Effector memory CD8-positive, alpha-beta T cell (primary cell): ENCODE measurements at regions not wholly inside any gene's neighbourhood (a gene's known extent, or its start where the extent isn't known, plus 50 kb on each side); places are given as distances from the start of the nearest gene placed in this dataset.

ENCODE experiments used
- ATAC-seq: fragments of 150-1000 bp; cut with Tn5 transposase; replicated peaks from 2 replicates; pipeline ENCODE4 v1.10.0; 2021; ENCODE audit warnings: mild to moderate bottlenecking, moderate library complexity
- DNase-seq, 3 experiments: peaks; one replicate each; pipeline ENCODE4 v3.0.0; 2021
- H3K27ac Mint-ChIP-seq, 2 donors: one replicate each; pipeline ENCODE4 v1.8.0; 2022; ENCODE audit warnings: mild to moderate bottlenecking in 2 of 2, mixed read lengths in 2 of 2, moderate library complexity in 2 of 2
- H3K27me3 Mint-ChIP-seq, 2 donors: one replicate each; pipeline ENCODE4 v1.8.0; 2022; ENCODE audit warnings: mixed read lengths in 2 of 2
- H3K36me3 Mint-ChIP-seq: one replicate; pipeline ENCODE4 v1.8.0; 2022; ENCODE audit warnings: mild to moderate bottlenecking, moderate library complexity, mixed read lengths; ENCODE audit not compliant: insufficient read depth
- H3K4me1 Mint-ChIP-seq, 2 donors: one replicate each; pipeline ENCODE4 v1.8.0; 2022; ENCODE audit warnings: low read depth in 2 of 2, mixed read lengths in 2 of 2
- H3K4me3 Mint-ChIP-seq, 2 donors: one replicate each; pipeline ENCODE4 v1.8.0; 2022; ENCODE audit warnings: mild to moderate bottlenecking in 2 of 2, mixed read lengths in 2 of 2, moderate library complexity in 2 of 2
- H3K9me3 Mint-ChIP-seq, 2 donors: one replicate each; pipeline ENCODE4 v1.8.0; 2022; ENCODE audit warnings: mixed read lengths in 2 of 2

DNA sequence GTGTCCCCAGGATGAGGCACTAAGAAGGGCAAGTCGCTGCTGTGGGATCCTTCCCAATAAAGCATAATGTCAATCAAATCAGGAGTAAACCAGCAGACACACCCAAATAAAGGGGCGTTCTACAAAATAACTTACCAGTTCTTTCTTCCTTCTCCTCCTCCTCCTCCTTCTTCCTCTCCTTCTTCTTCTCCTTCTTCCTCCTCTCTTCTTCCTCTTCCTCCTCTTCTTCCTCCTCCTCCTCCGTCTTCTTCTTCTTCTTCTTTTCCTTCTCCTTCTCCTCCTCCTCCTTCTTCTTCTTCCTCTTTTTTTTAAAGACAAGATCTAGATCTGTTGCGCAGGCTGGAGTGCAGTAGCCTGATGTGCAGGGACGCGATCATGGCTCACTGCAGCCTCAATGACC is 225.8 kb downstream of the UQCRFS1 start:
- DNase-seq (no peak), ATAC-seq (no peak)
- Mint-ChIP-seq H3K9me3 (peaks cover 0 to 2% of the 10 kb centered on the region in 2 donors), H3K36me3 (peaks cover 2% of the 10 kb centered on the region), H3K4me3 (no peak overlapping the region), H3K27ac (no peak overlapping the region), H3K4me1 (no peaks in the 10 kb centered on the region), H3K27me3 (peaks cover 16 to 24% of the 10 kb centered on the region in 2 donors)

DNA sequence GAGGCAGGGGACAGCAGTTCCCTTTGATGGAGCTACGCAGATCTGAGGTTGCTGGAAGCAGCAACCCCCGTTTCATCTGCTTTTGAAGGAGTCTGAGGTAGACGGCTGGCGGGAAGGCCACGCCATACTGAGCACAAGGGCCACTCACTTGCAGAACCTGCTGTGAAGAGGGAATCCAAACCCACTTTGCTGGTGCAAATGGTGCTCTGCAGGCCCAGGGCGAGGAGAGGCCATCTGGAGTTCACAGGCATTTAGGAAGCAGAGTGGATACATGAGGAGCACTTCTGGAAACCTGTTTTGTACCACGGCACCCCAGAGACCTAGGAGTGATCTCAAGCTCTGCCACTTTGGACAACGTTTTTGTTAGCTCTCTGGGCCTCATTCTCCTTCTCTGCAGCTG is 227.8 kb downstream of the UQCRFS1 start:
- Mint-ChIP-seq H3K36me3 (peaks cover 2% of the 10 kb centered on the region), H3K27me3 (peaks cover 28 to 39% of the 10 kb centered on the region in 2 donors), H3K4me1 (no peaks in the 10 kb centered on the region), H3K4me3 (no peak overlapping the region), H3K27ac (no peak overlapping the region), H3K9me3 (peaks cover 0 to 2% of the 10 kb centered on the region in 2 donors)
- ATAC-seq = no peak
- DNase-seq = no peak

DNA sequence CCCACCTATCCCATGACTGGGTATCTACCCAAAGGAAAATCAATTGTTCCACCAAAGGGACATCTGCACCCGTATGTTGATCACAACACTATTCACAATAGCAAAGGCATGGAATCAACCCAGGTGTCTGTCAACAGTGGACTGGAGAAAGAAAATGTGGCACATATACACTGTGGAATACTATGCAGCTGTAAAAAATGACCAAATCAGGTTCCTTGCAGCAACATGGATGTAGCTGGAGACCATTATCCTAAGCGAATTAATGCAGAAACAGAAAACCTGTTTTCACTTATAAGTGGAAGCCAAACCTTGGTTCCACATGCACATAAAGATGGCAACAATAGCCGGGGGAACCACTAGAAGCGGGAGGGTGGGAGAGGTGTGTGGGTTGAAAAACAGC is 228.6 kb downstream of the UQCRFS1 start:
- Mint-ChIP-seq H3K27ac (no peak overlapping the region), H3K27me3 (peaks cover 36 to 37% of the 10 kb centered on the region in 2 donors), H3K36me3 (peaks cover 2% of the 10 kb centered on the region), H3K9me3 (peaks cover 0 to 2% of the 10 kb centered on the region in 2 donors), H3K4me1 (no peaks in the 10 kb centered on the region), H3K4me3 (no peak overlapping the region)
- no peak for DNase-seq
- no peak for ATAC-seq

DNA sequence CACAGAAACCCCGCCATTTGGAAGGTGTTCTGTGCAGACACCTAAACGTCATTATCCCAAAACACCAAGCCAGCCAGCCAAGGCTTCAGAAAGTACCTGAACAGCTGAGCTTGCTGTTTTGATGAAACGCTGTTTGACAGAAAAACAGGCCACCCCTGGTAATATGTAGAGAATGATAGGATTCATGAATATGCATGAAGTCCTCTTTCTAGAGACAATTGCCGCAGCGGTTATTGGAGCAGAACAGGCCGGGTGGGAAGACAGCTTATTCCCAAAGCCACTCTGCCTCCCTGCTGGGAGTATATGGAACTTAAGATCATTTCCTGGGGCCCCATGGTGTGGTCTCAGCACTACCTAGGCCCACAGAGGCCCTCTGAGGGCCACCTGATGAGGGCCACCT is 229.5 kb downstream of the UQCRFS1 start:
- Mint-ChIP-seq H3K27me3 (peaks cover 30 to 37% of the 10 kb centered on the region in 2 donors), H3K4me3 (no peak overlapping the region), H3K36me3 (peaks cover 2% of the 10 kb centered on the region), H3K9me3 (peaks cover 0 to 2% of the 10 kb centered on the region in 2 donors), H3K4me1 (no peaks in the 10 kb centered on the region), H3K27ac (no peak overlapping the region)
- no peak for DNase-seq
- ATAC-seq = no peak

DNA sequence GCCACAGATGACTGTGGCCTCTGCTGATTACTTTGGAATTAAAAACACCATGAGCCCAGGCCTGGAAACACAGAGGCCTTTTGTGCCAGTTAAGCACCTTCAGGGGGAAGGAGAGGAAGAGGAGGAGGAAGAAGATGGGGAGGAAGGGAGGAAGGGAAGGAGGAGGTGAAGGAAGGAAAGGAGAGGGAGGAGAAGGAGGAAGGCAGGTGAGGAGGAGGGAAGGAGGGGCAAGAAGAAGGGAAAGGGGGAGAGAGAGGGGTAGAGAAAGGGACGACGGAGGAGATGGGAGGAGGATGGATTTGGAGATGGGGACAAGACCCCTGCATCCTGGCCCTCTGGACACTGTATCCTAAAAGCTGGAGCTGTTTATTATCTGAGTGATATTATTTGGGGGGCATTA is 231.0 kb downstream of the UQCRFS1 start:
- H3K9me3 Mint-ChIP-seq = peaks cover 0 to 2% of the 10 kb centered on the region in 2 donors
- peaks cover 31 to 32% of the 10 kb centered on the region in 2 donors for H3K27me3 Mint-ChIP-seq
- H3K27ac Mint-ChIP-seq = peak overlapping the region in 1 of 2 donors; percentile 17
- DNase-seq (no peak), ATAC-seq (no peak)
- H3K4me3 Mint-ChIP-seq = no peak overlapping the region
- H3K4me1 Mint-ChIP-seq = no peaks in the 10 kb centered on the region
- H3K36me3 Mint-ChIP-seq = peaks cover 2% of the 10 kb centered on the region

DNA sequence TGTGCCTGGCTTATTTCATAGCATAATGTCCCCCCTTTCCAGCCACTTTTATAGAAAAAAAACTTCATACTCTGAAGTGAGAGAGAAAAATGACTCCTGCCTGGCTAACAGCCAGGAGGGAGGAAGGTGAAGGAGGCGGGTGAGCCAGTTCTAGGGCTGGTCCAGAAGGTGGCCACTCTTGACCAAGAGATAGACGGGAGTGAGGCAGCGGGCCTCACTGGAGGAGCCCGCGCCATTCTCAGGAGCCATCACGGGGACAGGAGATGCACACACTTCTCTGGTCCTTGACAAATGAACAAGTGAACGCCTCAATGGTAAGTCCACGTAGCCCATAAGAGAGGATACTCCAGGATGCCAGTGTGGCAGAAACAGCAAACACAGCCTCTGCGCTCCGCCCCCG is 231.4 kb downstream of the UQCRFS1 start:
- no peak overlapping the region for H3K4me3 Mint-ChIP-seq
- no peaks in the 10 kb centered on the region for H3K4me1 Mint-ChIP-seq
- DNase-seq = no peak
- H3K9me3 Mint-ChIP-seq = peaks cover 0 to 2% of the 10 kb centered on the region in 2 donors
- peaks cover 35 to 37% of the 10 kb centered on the region in 2 donors for H3K27me3 Mint-ChIP-seq
- H3K36me3 Mint-ChIP-seq = peaks cover 2% of the 10 kb centered on the region
- H3K27ac Mint-ChIP-seq = no peak overlapping the region
- no peak for ATAC-seq

DNA sequence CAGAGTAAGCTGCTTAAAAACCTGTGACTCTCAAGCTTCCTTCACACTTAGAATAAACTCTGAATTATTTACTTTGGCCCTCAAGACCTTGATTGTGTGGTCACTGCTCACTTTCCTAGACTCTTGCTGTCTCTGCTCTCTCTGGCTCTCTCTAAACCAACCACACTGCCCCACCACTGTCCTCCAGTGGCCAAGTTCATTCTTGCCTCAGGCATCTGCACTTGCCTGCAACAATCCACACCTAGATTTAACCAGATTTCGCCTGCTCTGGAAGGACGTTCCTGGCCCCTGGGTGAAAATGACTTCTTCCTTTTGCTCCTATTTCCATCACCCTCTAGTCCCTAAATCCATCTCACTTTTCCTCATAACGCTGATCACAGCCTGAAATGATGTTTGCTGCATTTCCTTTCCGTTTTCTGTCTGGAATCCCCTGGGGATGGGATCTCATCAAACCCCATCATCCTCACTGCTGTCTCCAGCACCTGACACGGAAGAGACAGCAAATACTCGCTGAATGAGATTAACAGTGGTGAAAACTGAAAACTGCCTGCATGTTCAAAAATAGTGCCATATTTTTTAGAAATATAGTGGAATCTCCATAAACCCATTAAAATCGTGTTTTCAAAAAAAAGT is 232.6 kb downstream of the UQCRFS1 start:
- ATAC-seq (no peak), DNase-seq (no peak)
- Mint-ChIP-seq H3K36me3 (peaks cover 2% of the 10 kb centered on the region), H3K4me1 (no peaks in the 10 kb centered on the region), H3K9me3 (peaks cover 0 to 2% of the 10 kb centered on the region in 2 donors), H3K27me3 (peaks cover 37 to 38% of the 10 kb centered on the region in 2 donors), H3K4me3 (no peak overlapping the region), H3K27ac (no peak overlapping the region)

DNA sequence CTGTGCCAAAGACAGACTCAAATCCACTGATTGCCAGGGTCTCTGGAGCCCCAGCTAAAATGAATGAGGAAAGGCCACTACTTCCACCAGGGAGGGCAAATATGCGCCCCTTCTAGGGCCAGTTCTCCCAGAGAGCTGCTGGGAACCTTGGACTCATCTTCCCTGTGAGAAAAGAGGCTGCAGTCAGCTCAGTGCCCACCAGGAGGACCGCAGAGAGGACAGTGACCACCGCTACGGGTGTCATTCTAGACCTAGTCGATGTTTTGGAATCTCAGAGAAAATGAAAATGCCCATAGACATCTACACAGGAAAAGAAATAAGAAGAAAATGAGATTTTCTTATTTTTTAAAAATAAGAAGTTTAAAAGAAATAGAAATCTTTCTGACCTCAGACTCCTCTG is 235.1 kb downstream of the UQCRFS1 start:
- Mint-ChIP-seq H3K4me1 (no peaks in the 10 kb centered on the region), H3K4me3 (no peak overlapping the region)

DNA sequence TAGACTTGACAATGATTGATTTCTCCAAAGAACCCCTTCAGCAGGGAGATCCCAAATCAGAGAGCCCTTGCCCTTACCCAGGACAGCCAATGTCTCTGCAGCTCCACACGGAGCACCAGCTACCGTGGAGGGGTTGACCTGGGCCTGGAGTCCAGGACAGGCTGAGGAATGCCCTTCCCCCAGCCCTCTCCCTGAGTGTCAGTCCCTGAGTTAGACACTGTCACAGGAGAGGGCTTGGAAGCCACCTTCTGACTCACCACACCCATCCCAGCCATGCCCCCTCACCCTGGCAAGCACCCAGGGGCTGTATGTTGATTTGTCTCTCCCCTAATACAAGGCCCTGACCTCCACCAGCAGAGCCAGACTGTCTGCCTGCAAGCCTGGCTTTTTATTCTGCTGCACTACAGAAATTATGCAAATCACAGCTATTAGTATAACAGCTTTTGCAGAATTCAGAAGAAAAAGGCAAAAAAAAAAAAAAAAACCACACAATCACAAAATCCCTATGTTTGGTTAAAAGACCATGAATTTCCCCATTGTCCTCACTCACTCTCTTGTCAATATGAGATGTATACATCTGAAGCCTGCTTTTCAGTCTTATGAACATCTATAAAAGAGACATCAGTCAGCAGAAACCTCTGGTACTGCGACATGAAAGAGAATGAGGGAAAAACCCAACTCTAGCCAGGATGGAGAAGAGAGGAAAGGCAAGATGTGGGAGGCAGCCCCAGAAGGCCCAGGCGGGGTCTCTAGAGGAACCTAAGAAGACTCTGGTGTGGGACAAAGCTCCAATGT is 240.7 kb downstream of the UQCRFS1 start:
- no peaks in the 10 kb centered on the region for H3K4me1 Mint-ChIP-seq

More for the DNA sequence above, 235.1 kb downstream of the UQCRFS1 start:
- Mint-ChIP-seq H3K9me3 (no peaks in the 10 kb centered on the region), H3K27me3 (peaks cover 37% of the 10 kb centered on the region in 2 donors), H3K36me3 (peaks cover 2% of the 10 kb centered on the region), H3K27ac (no peak overlapping the region)
- DNase-seq (no peak), ATAC-seq (no peak)

DNA sequence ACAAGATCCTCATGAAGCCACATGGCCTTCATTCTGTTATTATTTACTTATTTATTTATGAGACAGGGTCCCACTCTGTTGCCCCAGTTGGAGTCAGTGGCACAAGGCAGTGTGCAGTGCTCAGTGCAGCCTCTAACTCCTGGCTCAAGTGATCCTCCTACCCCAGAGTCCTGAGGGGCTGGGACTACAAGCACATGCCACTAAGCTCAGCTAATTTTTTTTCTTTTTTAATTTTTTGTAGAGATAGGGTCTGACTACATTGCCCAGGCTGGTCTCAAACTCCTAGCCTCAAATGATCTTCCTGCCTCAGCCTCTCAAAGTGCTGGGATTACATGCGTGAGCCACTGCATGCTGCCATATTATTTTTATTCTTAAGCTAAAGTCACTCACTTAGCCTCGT is 241.4 kb downstream of the UQCRFS1 start:
- ATAC-seq (no peak), DNase-seq (no peak)
- H3K36me3 Mint-ChIP-seq = no peaks in the 10 kb centered on the region
- no peak overlapping the region for H3K27ac Mint-ChIP-seq
- peaks cover 32 to 51% of the 10 kb centered on the region in 2 donors for H3K27me3 Mint-ChIP-seq
- H3K9me3 Mint-ChIP-seq = no peaks in the 10 kb centered on the region
- no peak overlapping the region for H3K4me3 Mint-ChIP-seq
- H3K4me1 Mint-ChIP-seq = no peaks in the 10 kb centered on the region

More for the DNA sequence above, 240.7 kb downstream of the UQCRFS1 start:
- H3K36me3 Mint-ChIP-seq = no peaks in the 10 kb centered on the region
- H3K9me3 Mint-ChIP-seq = no peaks in the 10 kb centered on the region
- ATAC-seq (no peak), DNase-seq (no peak)
- H3K27me3 Mint-ChIP-seq = peaks cover 31 to 49% of the 10 kb centered on the region in 2 donors
- no peak overlapping the region for H3K27ac Mint-ChIP-seq
- H3K4me3 Mint-ChIP-seq = no peak overlapping the region

DNA sequence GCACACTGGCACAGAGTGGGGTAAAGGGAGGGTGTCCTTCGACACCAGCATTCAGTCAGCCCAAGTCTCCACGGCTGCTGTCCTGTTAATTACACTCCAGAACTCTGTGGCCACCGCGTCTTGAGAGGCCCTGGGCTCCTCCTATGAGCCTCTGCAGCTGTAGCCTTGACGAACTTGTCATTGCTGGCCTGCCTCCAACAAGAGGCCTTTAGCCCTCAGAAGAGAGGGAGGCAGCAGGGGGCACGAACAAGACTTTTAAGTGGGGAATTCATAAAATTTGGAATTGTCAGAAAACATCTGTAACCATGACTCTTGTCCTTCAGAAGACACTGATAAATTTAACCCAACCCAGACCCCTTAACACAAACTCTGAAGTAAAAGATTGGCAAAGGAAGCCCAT is 241.9 kb downstream of the UQCRFS1 start:
- Mint-ChIP-seq H3K9me3 (no peaks in the 10 kb centered on the region), H3K4me3 (no peak overlapping the region), H3K36me3 (no peaks in the 10 kb centered on the region), H3K4me1 (no peaks in the 10 kb centered on the region), H3K27me3 (peaks cover 32 to 49% of the 10 kb centered on the region in 2 donors), H3K27ac (no peak overlapping the region)
- ATAC-seq = no peak
- no peak for DNase-seq

DNA sequence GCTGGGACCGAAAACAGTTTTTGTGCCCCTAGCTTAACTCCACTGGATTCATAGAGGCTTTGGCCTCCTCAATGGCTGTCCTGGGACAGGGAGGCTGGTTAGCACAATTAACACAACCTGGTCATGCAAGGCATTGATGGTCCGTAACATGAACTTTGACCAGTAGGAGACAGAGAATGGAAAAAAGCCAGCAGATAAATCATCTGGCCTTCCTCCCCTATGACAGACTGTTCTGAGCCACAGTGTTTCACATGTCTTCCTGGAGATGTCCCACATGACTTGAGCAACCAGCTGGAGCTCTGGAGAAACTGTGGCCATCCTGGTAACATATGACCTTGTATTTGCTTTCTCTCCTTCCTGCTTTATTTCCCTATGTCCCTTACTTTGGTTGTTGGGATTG is 244.2 kb downstream of the UQCRFS1 start:
- H3K4me1 Mint-ChIP-seq = no peaks in the 10 kb centered on the region
- no peak for DNase-seq
- H3K4me3 Mint-ChIP-seq = no peak overlapping the region
- no peak for ATAC-seq
- H3K9me3 Mint-ChIP-seq = no peaks in the 10 kb centered on the region
- no peak overlapping the region for H3K27ac Mint-ChIP-seq
- H3K36me3 Mint-ChIP-seq = no peaks in the 10 kb centered on the region
- peaks cover 37 to 49% of the 10 kb centered on the region in 2 donors for H3K27me3 Mint-ChIP-seq

DNA sequence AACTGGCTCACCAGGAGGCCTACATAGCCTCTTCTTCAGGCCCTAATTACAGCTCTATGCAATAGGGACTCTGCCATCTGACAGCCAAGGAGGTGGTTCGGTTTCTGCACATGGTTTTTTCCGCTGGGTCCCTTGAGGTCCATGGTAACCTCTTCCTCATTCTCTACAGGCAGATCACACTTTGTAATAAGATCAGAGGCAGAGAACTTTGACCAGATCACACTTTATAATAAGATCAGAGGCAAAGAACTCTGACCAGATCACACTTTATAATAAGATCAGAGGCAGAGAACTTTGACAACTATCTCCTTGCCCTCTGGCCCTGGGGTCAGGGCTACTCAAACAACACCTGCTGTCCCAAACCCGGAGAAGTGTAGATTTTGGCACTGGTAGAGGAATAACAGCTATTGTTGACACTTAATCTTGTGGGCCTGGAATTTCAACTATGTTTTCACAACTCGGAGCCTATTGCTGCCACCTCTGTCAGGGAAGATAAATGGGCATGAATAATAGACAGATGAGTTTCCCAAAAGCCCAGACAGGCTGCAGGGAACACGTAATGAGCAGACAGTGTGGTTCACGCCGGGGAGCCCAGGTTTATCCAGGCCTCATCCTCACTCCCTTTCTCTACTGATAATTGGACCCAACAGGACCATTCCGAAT is 246.1 kb downstream of the UQCRFS1 start:
- Mint-ChIP-seq H3K27me3 (peaks cover 24 to 44% of the 10 kb centered on the region in 2 donors), H3K4me3 (no peak overlapping the region), H3K4me1 (no peaks in the 10 kb centered on the region), H3K36me3 (no peaks in the 10 kb centered on the region), H3K9me3 (no peaks in the 10 kb centered on the region), H3K27ac (no peak overlapping the region)
- ATAC-seq (no peak), DNase-seq (no peak)
